ENCODE measurements at regions not wholly inside any gene's neighbourhood (a gene's known extent, or its start where the extent isn't known, plus 50 kb on each side); places are given as distances from the start of the nearest gene placed in this dataset.

GRCh38 chr2:195543902-195544894, 112.8 kb upstream of the SLC39A10 start:
- no peak overlapping the region for H3K4me3 ChIP-seq (ENCODE audit: extremely low read depth in 1 of 4, insufficient read depth in 2 of 4, low read depth in 3 of 4, low read length in 4 of 4)
- H3K79me1 ChIP-seq (ENCODE audit: low read depth, low read length): no peaks in the 10 kb centered on the region
- H4K5ac ChIP-seq (ENCODE audit: insufficient read length, low read depth, low read length): no peak overlapping the region
- H3K56ac ChIP-seq (replicated peaks; ENCODE audit: insufficient read length, low read depth, low read length): no peak overlapping the region
- H3K4ac ChIP-seq (replicated peaks; ENCODE audit: insufficient read length, low read depth, low read length): no peak overlapping the region
- no peak overlapping the region for H2AFZ ChIP-seq (ENCODE audit: low read length)
- H3K14ac ChIP-seq (ENCODE audit: insufficient read length): no peak overlapping the region
- H3K23ac ChIP-seq (ENCODE audit: insufficient read length): no peak overlapping the region
- DNase-seq (ENCODE audit: low read depth in 1 of 2, low spot score in 2 of 2): no peak
- peaks cover 0 to 3% (median 1%) of the 10 kb centered on the region in 4 experiments; a peak in 2 of 7 replicates for H3K4me1 ChIP-seq (replicated peaks in 1 of 4; ENCODE audit: control insufficient read depth in 3 of 4, insufficient read depth in 4 of 4, low read length in 3 of 4)
- WGBS, 2 experiments (ENCODE audit: extremely low coverage in 1 of 2, insufficient coverage in 1 of 2, insufficient read length in 1 of 2, insufficient replicate concordance in 2 of 2, low coverage in 1 of 2, low lambda C conversion rate in 2 of 2, missing lambda C conversion rate in 1 of 2): 91% methylated on average over 11 of the region's 11 CpGs; no CpG with 5 or more reads in 1 of the 2 experiments
- H3K4me2 ChIP-seq (ENCODE audit: insufficient read depth in 1 of 2, low read depth in 2 of 2, low read length in 2 of 2): no peak overlapping the region
- H3K79me2 ChIP-seq (ENCODE audit: control insufficient read depth in 1 of 2, insufficient read depth in 2 of 2, low read length in 2 of 2): no peaks in the 10 kb centered on the region
- ChIA-PET POLR2A (ENCODE audit: partially characterized antibody) (no interaction called here), CTCF (ENCODE audit: partially characterized antibody) (interaction anchor here (0.8 kb wide), 1 partner anchor 208 kb away, joined by 4 read pairs; no protein-coding TSS in a partner anchor)
- no peak overlapping the region for H2BK15ac ChIP-seq (ENCODE audit: low read length)
- H2AK5ac ChIP-seq (ENCODE audit: low read depth, low read length): no peak overlapping the region
- no peak overlapping the region for H2BK5ac ChIP-seq (ENCODE audit: low read depth, low read length)
- peaks cover 4 to 8% of the 10 kb centered on the region in 2 experiments; a peak in 2 of 4 replicates for H3K9me3 ChIP-seq (ENCODE audit: insufficient read depth in 2 of 2, low read depth in 1 of 2, low read length in 1 of 2)
- no peak overlapping the region for H3K27ac ChIP-seq (ENCODE audit: low read depth, low read length)
- H2BK12ac ChIP-seq (ENCODE audit: low read depth, low read length): no peak overlapping the region
- no peak overlapping the region for H3K18ac ChIP-seq (ENCODE audit: extremely low read depth, low read length)
- H3K36me3 ChIP-seq (ENCODE audit: control insufficient read depth in 2 of 4, insufficient read depth in 4 of 4, low read length in 3 of 4): no peaks in the 10 kb centered on the region
- H4K20me1 ChIP-seq (replicated peaks in 1 of 2; ENCODE audit: control insufficient read depth in 1 of 2, insufficient read depth in 2 of 2, low read length in 2 of 2): no peaks in the 10 kb centered on the region
- TF ChIP-seq KDM5A (IDR thresholded peaks at IDR 0.05; ENCODE audit: low read length): no peak
- TF ChIP-seq CEBPB (IDR thresholded peaks at IDR 0.05; ENCODE audit: low read depth, low read length): 0 out of 2 replicates have a peak, but pooled peaks have one; percentile 30
- H3K9ac ChIP-seq (replicated peaks in 1 of 4; ENCODE audit: extremely low read depth in 1 of 4, low read depth in 3 of 4, low read length in 3 of 4): no peak overlapping the region
- FAIRE-seq: no peak
- H3K23me2 ChIP-seq (ENCODE audit: low read depth, low read length): no peaks in the 10 kb centered on the region
- H2BK20ac ChIP-seq (ENCODE audit: low read length): no peak overlapping the region
- H2BK120ac ChIP-seq (replicated peaks; ENCODE audit: low read depth, low read length): no peak overlapping the region
- H4K91ac ChIP-seq (replicated peaks; ENCODE audit: insufficient read length, low read length): no peak overlapping the region
- no peak overlapping the region for H4K8ac ChIP-seq (ENCODE audit: extremely low read depth, insufficient read depth, low read length)
- no peaks in the 10 kb centered on the region for H3K27me3 ChIP-seq (replicated peaks in 1 of 4; ENCODE audit: control insufficient read depth in 3 of 4, extremely low read depth in 1 of 4, insufficient read depth in 3 of 4, low read length in 3 of 4)
